ENCODE measurements at regions not wholly inside any gene's neighbourhood (a gene's known extent, or its start where the extent isn't known, plus 50 kb on each side); places are given as distances from the start of the nearest gene placed in this dataset.
"Not testable (repeated sequence)": the region's sequence is repeated elsewhere in the genome, so short reads cannot be mapped to it uniquely, and the experiment has no call there.

GRCh38 chr6:92667843-92668242 lies 751.5 kb downstream of the EPHA7 start:
- no peak for TF ChIP-seq EZH2phosphoT487 (IDR thresholded peaks at IDR 0.05; ENCODE audit: low read depth)
- TF ChIP-seq, protein P1, sequence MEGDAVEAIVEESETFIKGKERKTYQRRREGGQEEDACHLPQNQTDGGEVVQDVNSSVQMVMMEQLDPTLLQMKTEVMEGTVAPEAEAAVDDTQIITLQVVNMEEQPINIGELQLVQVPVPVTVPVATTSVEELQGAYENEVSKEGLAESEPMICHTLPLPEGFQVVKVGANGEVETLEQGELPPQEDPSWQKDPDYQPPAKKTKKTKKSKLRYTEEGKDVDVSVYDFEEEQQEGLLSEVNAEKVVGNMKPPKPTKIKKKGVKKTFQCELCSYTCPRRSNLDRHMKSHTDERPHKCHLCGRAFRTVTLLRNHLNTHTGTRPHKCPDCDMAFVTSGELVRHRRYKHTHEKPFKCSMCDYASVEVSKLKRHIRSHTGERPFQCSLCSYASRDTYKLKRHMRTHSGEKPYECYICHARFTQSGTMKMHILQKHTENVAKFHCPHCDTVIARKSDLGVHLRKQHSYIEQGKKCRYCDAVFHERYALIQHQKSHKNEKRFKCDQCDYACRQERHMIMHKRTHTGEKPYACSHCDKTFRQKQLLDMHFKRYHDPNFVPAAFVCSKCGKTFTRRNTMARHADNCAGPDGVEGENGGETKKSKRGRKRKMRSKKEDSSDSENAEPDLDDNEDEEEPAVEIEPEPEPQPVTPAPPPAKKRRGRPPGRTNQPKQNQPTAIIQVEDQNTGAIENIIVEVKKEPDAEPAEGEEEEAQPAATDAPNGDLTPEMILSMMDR (IDR thresholded peaks at IDR 0.05; ENCODE audit: low read depth, low read length) = no peak
- no peaks in the 10 kb centered on the region for H3K79me2 ChIP-seq (ENCODE audit: low read length)
- no peaks in the 10 kb centered on the region for H3K9me3 ChIP-seq (ENCODE audit: insufficient read depth, low read length)
- peaks cover 15% of the 10 kb centered on the region for H3K4me1 ChIP-seq (ENCODE audit: low read length)
- no peak overlapping the region for H3K4me3 ChIP-seq (ENCODE audit: low read length)
- no peak overlapping the region for H2AFZ ChIP-seq (ENCODE audit: low read depth, low read length)
- H4K20me1 ChIP-seq (ENCODE audit: insufficient read depth, low read length) = no peaks in the 10 kb centered on the region
- no peaks in the 10 kb centered on the region for H3K36me3 ChIP-seq (replicated peaks; ENCODE audit: low read depth, low read length)
- no peaks in the 10 kb centered on the region for H3K27me3 ChIP-seq (ENCODE audit: low read depth, low read length)
- H3K27ac ChIP-seq (ENCODE audit: low read length) = no peak overlapping the region
- H3K4me2 ChIP-seq (ENCODE audit: low read length) = no peak overlapping the region
- no peak overlapping the region for H3K9ac ChIP-seq (ENCODE audit: low read length)

DNA sequence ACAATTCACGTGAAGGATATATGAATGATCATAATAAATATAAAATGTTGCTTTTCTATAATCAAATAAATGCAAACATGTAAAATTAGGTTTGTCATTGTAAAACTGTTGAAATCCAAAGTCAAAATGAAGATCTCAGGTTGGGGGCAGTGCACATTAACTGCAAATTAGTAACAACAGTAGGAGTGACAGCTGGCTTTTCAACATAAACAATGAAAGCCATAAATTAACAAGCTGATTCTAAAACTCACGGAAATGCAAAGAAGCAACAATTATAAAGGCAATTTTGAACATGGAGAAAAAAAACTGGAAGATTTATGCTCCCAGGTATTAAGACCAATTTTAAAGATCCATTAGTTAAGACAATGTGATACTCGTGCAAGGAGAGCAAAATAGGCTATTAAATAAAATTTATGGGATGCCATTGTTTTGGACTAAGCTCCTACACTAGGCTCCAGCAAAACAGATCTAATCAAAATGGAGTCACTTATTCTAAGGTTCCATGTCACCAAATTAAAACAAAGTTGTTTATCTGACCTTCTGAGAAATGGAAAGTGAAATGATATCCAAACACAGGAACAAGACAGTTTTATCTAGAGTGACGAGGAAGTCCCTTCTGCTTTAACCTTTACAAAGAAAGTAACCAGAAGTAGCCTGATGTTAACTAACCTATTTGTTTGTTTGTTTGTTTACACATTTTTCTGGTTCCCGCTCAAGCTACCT lies 770.8 kb downstream of the EPHA7 start:
- Histone ChIP-seq H3K4me3 (ENCODE audit: low read length) (no peak overlapping the region), H3K9ac (ENCODE audit: low read length) (no peak overlapping the region), H2AFZ (ENCODE audit: low read depth, low read length) (no peak overlapping the region), H3K4me1 (ENCODE audit: low read length) (no peaks in the 10 kb centered on the region), H4K20me1 (ENCODE audit: insufficient read depth, low read length) (no peaks in the 10 kb centered on the region), H3K4me2 (ENCODE audit: low read length) (no peak overlapping the region), H3K79me2 (ENCODE audit: low read length) (no peaks in the 10 kb centered on the region), H3K36me3 (replicated peaks; ENCODE audit: low read depth, low read length) (no peaks in the 10 kb centered on the region), H3K9me3 (ENCODE audit: insufficient read depth, low read length) (no peaks in the 10 kb centered on the region), H3K27ac (ENCODE audit: low read length) (no peak overlapping the region), H3K27me3 (ENCODE audit: low read depth, low read length) (no peaks in the 10 kb centered on the region)
- TF ChIP-seq EZH2phosphoT487 (IDR thresholded peaks at IDR 0.05; ENCODE audit: low read depth) = no peak
- TF ChIP-seq, protein P1 (IDR thresholded peaks at IDR 0.05; ENCODE audit: low read depth, low read length) = no peak

DNA sequence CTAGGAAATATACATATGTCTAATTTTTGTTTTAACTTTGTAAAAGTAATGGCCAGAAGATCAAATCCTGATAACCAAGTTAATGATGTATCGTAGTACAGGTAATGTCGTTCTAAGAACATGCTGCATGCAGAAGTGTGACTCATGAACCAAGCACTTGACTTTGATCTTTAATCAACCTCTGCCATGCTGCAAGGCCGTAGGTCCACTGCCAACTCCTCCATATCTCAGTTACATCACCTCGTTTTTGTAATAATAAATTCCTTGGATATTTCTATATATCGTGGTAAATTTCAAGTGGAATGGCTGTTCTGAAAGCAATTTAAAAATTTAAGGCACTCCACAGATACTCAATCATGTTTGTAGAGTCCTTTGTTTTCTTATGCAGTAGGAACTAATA lies 771.7 kb downstream of the EPHA7 start:
- Histone ChIP-seq H3K4me1 (ENCODE audit: low read length) (no peaks in the 10 kb centered on the region), H3K4me3 (ENCODE audit: low read length) (no peak overlapping the region), H3K4me2 (ENCODE audit: low read length) (no peak overlapping the region), H3K79me2 (ENCODE audit: low read length) (no peaks in the 10 kb centered on the region), H3K27me3 (ENCODE audit: low read depth, low read length) (no peaks in the 10 kb centered on the region), H3K9ac (ENCODE audit: low read length) (no peak overlapping the region), H3K27ac (ENCODE audit: low read length) (no peak overlapping the region), H4K20me1 (ENCODE audit: insufficient read depth, low read length) (no peaks in the 10 kb centered on the region), H3K9me3 (ENCODE audit: insufficient read depth, low read length) (no peaks in the 10 kb centered on the region), H2AFZ (ENCODE audit: low read depth, low read length) (no peak overlapping the region), H3K36me3 (replicated peaks; ENCODE audit: low read depth, low read length) (no peaks in the 10 kb centered on the region)
- TF ChIP-seq EZH2phosphoT487 (IDR thresholded peaks at IDR 0.05; ENCODE audit: low read depth) = no peak
- TF ChIP-seq, protein P1 (IDR thresholded peaks at IDR 0.05; ENCODE audit: low read depth, low read length) = no peak

- not testable (repeated sequence) for H4K20me1 ChIP-seq (ENCODE audit: insufficient read depth, low read length); H3K4me3 ChIP-seq (ENCODE audit: low read length); H2AFZ ChIP-seq (ENCODE audit: low read depth, low read length); H3K4me2 ChIP-seq (ENCODE audit: low read length); H3K27ac ChIP-seq (ENCODE audit: low read length); H3K4me1 ChIP-seq (ENCODE audit: low read length); H3K79me2 ChIP-seq (ENCODE audit: low read length); H3K9ac ChIP-seq (ENCODE audit: low read length); H3K9me3 ChIP-seq (ENCODE audit: insufficient read depth, low read length); H3K36me3 ChIP-seq (replicated peaks; ENCODE audit: low read depth, low read length); H3K27me3 ChIP-seq (ENCODE audit: low read depth, low read length)
- TF ChIP-seq, protein P1 (IDR thresholded peaks at IDR 0.05; ENCODE audit: low read depth, low read length) = peak; percentile 57
Measured at GRCh38 chr6:92644104-92644791, 775.1 kb downstream of the EPHA7 start.

Measured in OCI-LY3 (cell line).